B cell (primary cell): ENCODE measurements at regions not wholly inside any gene's neighbourhood (a gene's known extent, or its start where the extent isn't known, plus 50 kb on each side); places are given as distances from the start of the nearest gene placed in this dataset.

Source experiments
- EZH2 ChIP-seq: IDR thresholded peaks from 2 replicates; pipeline ENCODE4 v1.6.1; 2012; ENCODE audit warnings: borderline replicate concordance, low read depth, mild to moderate bottlenecking, moderate library complexity, low read length; ENCODE audit not compliant: insufficient read depth, poor library complexity, severe bottlenecking
- TF ChIP-seq, protein P1 (sequence below): fragments of 200-600 bp; IDR thresholded peaks from one replicate; pipeline ENCODE4 v1.8.0; 2022; ENCODE audit warnings: antibody characterized with exemption, mild to moderate bottlenecking

GRCh38 chr10:27383595-27384542, 120.2 kb upstream of the RAB18 start:
- TF ChIP-seq, protein P1, sequence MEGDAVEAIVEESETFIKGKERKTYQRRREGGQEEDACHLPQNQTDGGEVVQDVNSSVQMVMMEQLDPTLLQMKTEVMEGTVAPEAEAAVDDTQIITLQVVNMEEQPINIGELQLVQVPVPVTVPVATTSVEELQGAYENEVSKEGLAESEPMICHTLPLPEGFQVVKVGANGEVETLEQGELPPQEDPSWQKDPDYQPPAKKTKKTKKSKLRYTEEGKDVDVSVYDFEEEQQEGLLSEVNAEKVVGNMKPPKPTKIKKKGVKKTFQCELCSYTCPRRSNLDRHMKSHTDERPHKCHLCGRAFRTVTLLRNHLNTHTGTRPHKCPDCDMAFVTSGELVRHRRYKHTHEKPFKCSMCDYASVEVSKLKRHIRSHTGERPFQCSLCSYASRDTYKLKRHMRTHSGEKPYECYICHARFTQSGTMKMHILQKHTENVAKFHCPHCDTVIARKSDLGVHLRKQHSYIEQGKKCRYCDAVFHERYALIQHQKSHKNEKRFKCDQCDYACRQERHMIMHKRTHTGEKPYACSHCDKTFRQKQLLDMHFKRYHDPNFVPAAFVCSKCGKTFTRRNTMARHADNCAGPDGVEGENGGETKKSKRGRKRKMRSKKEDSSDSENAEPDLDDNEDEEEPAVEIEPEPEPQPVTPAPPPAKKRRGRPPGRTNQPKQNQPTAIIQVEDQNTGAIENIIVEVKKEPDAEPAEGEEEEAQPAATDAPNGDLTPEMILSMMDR = no peak
- no peak for TF ChIP-seq EZH2
